ENCODE measurements at regions not wholly inside any gene's neighbourhood (a gene's known extent, or its start where the extent isn't known, plus 50 kb on each side); places are given as distances from the start of the nearest gene placed in this dataset.

- DNase-seq (ENCODE audit: low read depth in 2 of 2): no peak
Measured at GRCh38 chr6:23202207-23202606, 632.8 kb downstream of the HDGFL1 start.

- no peak for DNase-seq (ENCODE audit: low read depth in 2 of 2)
Measured at GRCh38 chr6:23212398-23212797, 643.0 kb downstream of the HDGFL1 start.

GRCh38 chr6:23213193-23213592 lies 643.8 kb downstream of the HDGFL1 start:
- DNase-seq (ENCODE audit: low read depth in 2 of 2): no peak

GRCh38 chr6:23213651-23214050 lies 644.3 kb downstream of the HDGFL1 start:
- DNase-seq (ENCODE audit: low read depth in 2 of 2): no peak

GRCh38 chr6:23218751-23219150 lies 649.4 kb downstream of the HDGFL1 start:
- DNase-seq (ENCODE audit: low read depth in 2 of 2): peak in 1 of 2 donors; percentile 84

GRCh38 chr6:23222724-23223123 lies 653.4 kb downstream of the HDGFL1 start:
- no peak for DNase-seq (ENCODE audit: low read depth in 2 of 2)

- no peak for DNase-seq (ENCODE audit: low read depth in 2 of 2)
Measured at GRCh38 chr6:23224540-23224939, 655.2 kb downstream of the HDGFL1 start.

GRCh38 chr6:23228439-23229024 lies 659.2 kb downstream of the HDGFL1 start:
- DNase-seq (ENCODE audit: low read depth in 2 of 2): no peak

GRCh38 chr6:23243854-23244253 lies 674.5 kb downstream of the HDGFL1 start:
- DNase-seq (ENCODE audit: low read depth in 2 of 2): no peak

GRCh38 chr6:23244300-23244699 lies 674.9 kb downstream of the HDGFL1 start:
- DNase-seq (ENCODE audit: low read depth in 2 of 2): no peak

- no peak for DNase-seq (ENCODE audit: low read depth in 2 of 2)
Measured at GRCh38 chr6:23245572-23245971, 676.2 kb downstream of the HDGFL1 start.

- no peak for DNase-seq (ENCODE audit: low read depth in 2 of 2)
Measured at GRCh38 chr6:23246896-23247295, 677.5 kb downstream of the HDGFL1 start.

GRCh38 chr6:23250556-23250955 lies 681.2 kb downstream of the HDGFL1 start:
- DNase-seq (ENCODE audit: low read depth in 2 of 2): no peak

- DNase-seq (ENCODE audit: low read depth in 2 of 2): no peak
Measured at GRCh38 chr6:23262864-23263263, 693.5 kb downstream of the HDGFL1 start.

GRCh38 chr6:23265270-23265669 lies 695.9 kb downstream of the HDGFL1 start:
- no peak for DNase-seq (ENCODE audit: low read depth in 2 of 2)

GRCh38 chr6:23266536-23266935 lies 697.2 kb downstream of the HDGFL1 start:
- no peak for DNase-seq (ENCODE audit: low read depth in 2 of 2)

- DNase-seq (ENCODE audit: low read depth in 2 of 2): no peak
Measured at GRCh38 chr6:23267651-23268050, 698.3 kb downstream of the HDGFL1 start.

GRCh38 chr6:23268348-23268747 lies 699.0 kb downstream of the HDGFL1 start:
- DNase-seq (ENCODE audit: low read depth in 2 of 2): no peak

- DNase-seq (ENCODE audit: low read depth in 2 of 2): no peak
Measured at GRCh38 chr6:23269436-23269835, 700.1 kb downstream of the HDGFL1 start.

GRCh38 chr6:23272536-23272935 lies 703.2 kb downstream of the HDGFL1 start:
- DNase-seq (ENCODE audit: low read depth in 2 of 2): no peak

GRCh38 chr6:23277521-23278179 lies 708.3 kb downstream of the HDGFL1 start:
- DNase-seq (ENCODE audit: low read depth in 2 of 2): no peak

- no peak for DNase-seq (ENCODE audit: low read depth in 2 of 2)
Measured at GRCh38 chr6:23278180-23278532, 708.8 kb downstream of the HDGFL1 start.

- DNase-seq (ENCODE audit: low read depth in 2 of 2): no peak
Measured at GRCh38 chr6:23280437-23280836, 711.1 kb downstream of the HDGFL1 start.
